Fibroblast of lung (primary cell): ENCODE measurements at regions not wholly inside any gene's neighbourhood (a gene's known extent, or its start where the extent isn't known, plus 50 kb on each side); places are given as distances from the start of the nearest gene placed in this dataset.

Source experiments
- CTCF ChIP-seq, 2 donors: IDR thresholded peaks in 1 of 2; conservative IDR thresholded peaks in 1 of 2; 1 replicate in 1 of 2; 2 replicates in 1 of 2; pipeline ENCODE4 v1.5.1; 2011 to 2012; ENCODE audit warnings: low read length in 2 of 2, control low read depth in 1 of 2, inconsistent platforms in 1 of 2, low read depth in 1 of 2, mild to moderate bottlenecking in 1 of 2
- EZH2 ChIP-seq: IDR thresholded peaks from 2 replicates; pipeline ENCODE4 v1.5.1; 2012; ENCODE audit warnings: low read length, control low read depth, mild to moderate bottlenecking; ENCODE audit errors: missing control alignments

GRCh38 chr15:93189561-93189960 is 100.5 kb upstream of the RGMA start:
- TF ChIP-seq EZH2 = no peak
- no peak for TF ChIP-seq CTCF (conservative IDR thresholded peaks at IDR 0.05 in 1 of 2, IDR thresholded peaks at IDR 0.05 in 1 of 2; ENCODE audit: low read depth in 1 of 2, low read length in 2 of 2)
